ENCODE measurements at regions not wholly inside any gene's neighbourhood (a gene's known extent, or its start where the extent isn't known, plus 50 kb on each side); places are given as distances from the start of the nearest gene placed in this dataset.

GRCh38 chr4:41339812-41340809 lies 83.4 kb downstream of the UCHL1 start:
- TF ChIP-seq POLR2AphosphoS5 (IDR thresholded peaks at IDR 0.05; ENCODE audit: insufficient read depth, low read depth, low read length) = no peak
- no peak for TF ChIP-seq EZH2 (IDR thresholded peaks at IDR 0.05; ENCODE audit: borderline replicate concordance, low read depth, low read length, severe bottlenecking)
- peak in 1 of 2 donors; percentile 17 for TF ChIP-seq CTCF (IDR thresholded peaks at IDR 0.05; ENCODE audit: extremely low read depth in 1 of 2, insufficient read depth in 1 of 2, low read depth in 1 of 2, low read length in 2 of 2)
- TF ChIP-seq GATA2 (IDR thresholded peaks at IDR 0.05; ENCODE audit: insufficient read depth, insufficient read length, low read depth, low read length) = no peak
- no peak for TF ChIP-seq POLR2A (IDR thresholded peaks at IDR 0.05; ENCODE audit: low read depth, low read length)
- no peak for TF ChIP-seq MAX (IDR thresholded peaks at IDR 0.05; ENCODE audit: insufficient read depth, insufficient read length)
- TF ChIP-seq MYC (IDR thresholded peaks at IDR 0.05; ENCODE audit: low read depth, low read length) = no peak

Measured in endothelial cell of umbilical vein (primary cell).